GM12878 (cell line): ENCODE measurements at regions not wholly inside any gene's neighbourhood (a gene's known extent, or its start where the extent isn't known, plus 50 kb on each side); places are given as distances from the start of the nearest gene placed in this dataset.

Experiments
- ATAC-seq: fragments of 200-7000 bp; cut with Tn5 transposase; 3 replicates; pipeline ENCODE4 v1.9.1; 2020; ENCODE audit warnings: mild to moderate bottlenecking, moderate library complexity
- BruUV-seq: library from RNA; stranded (reverse); fragments of 400-500 nt; replicated peaks from 2 replicates; lab custom pipeline; 2021; lab: Mats Ljungman, UMichigan
- CTCF ChIA-PET: fragments of 300-600 bp; sonication (Branson Sonifier 250); formaldehyde crosslinking; extraction: SDS; loops from one replicate; lab custom pipeline; 2021; ENCODE audit warnings: inconsistent platforms; lab: Yijun Ruan, JAX
- POLR2A ChIA-PET: fragments of 350-600 bp; formaldehyde crosslinking; extraction: SDS; loops from one replicate; lab custom pipeline; 2021; ENCODE audit warnings: inconsistent platforms; lab: Charles Lee
- RAD21 ChIA-PET: fragments of 300-600 bp; sonication (Branson Sonifier 250); formaldehyde crosslinking; loops from one replicate; lab custom pipeline; 2023; ENCODE audit warnings: antibody characterized with exemption; ENCODE audit not compliant: unreplicated experiment; lab: Charles Lee
- SMC1A ChIA-PET: fragments of 300-600 bp; sonication (Branson Sonifier 250); formaldehyde crosslinking; loops from one replicate; lab custom pipeline; 2023; ENCODE audit not compliant: unreplicated experiment, uncharacterized antibody; lab: Charles Lee
- DNase-seq: peaks from one replicate; pipeline ENCODE4 v3.0.0-alpha.2; 2011; ENCODE audit warnings: low read depth, low spot score
- FAIRE-seq: peaks from 3 replicates; lab custom pipeline; 2011; peaks lifted over from hg19 to GRCh38; lab: Jason Lieb, UNC
- H2AFZ ChIP-seq: 2 replicates; pipeline ENCODE4 v1.6.0; 2011; ENCODE audit warnings: low read depth, low read length, control low read depth; ENCODE audit not compliant: control insufficient read depth
- H3K27ac ChIP-seq: 2 replicates; pipeline ENCODE4 v1.5.1; 2011; ENCODE audit warnings: control low read depth; ENCODE audit not compliant: control insufficient read depth, insufficient read depth
- H3K27me3 ChIP-seq, 2 experiments: replicated peaks in 1 of 2; 2 replicates each; pipeline versions ENCODE4 v1.6.0 to v1.6.1; 2011; ENCODE audit warnings: low read length in 1 of 2; ENCODE audit not compliant: control insufficient read depth in 2 of 2, insufficient read depth in 2 of 2
- H3K36me3 ChIP-seq, 2 experiments: 2 replicates each; pipeline ENCODE4 v1.5.1; 2011; ENCODE audit warnings: low read length in 1 of 2; ENCODE audit not compliant: control insufficient read depth in 2 of 2, insufficient read depth in 2 of 2
- H3K4me1 ChIP-seq: 2 replicates; pipeline ENCODE4 v1.6.1; 2011; ENCODE audit warnings: mild to moderate bottlenecking, low read length, moderate library complexity, mixed read lengths; ENCODE audit not compliant: control insufficient read depth, insufficient read depth
- H3K4me2 ChIP-seq: 2 replicates; pipeline ENCODE4 v1.6.0; 2011; ENCODE audit warnings: control low read depth; ENCODE audit not compliant: control insufficient read depth, insufficient read depth
- H3K4me3 ChIP-seq: fragments of 200-600 bp; sonication (generic); 2 replicates; pipeline ENCODE4 v1.5.1; 2016
- H3K79me2 ChIP-seq: 2 replicates; pipeline ENCODE4 v1.6.0; 2011; ENCODE audit warnings: low read length; ENCODE audit not compliant: control insufficient read depth, insufficient read depth
- H3K9ac ChIP-seq: 2 replicates; pipeline ENCODE4 v1.8.0; 2011; ENCODE audit warnings: low read length, control low read depth, mixed read lengths; ENCODE audit not compliant: control insufficient read depth, insufficient read depth
- H3K9me3 ChIP-seq: replicated peaks from 3 replicates; pipeline ENCODE4 v1.5.1; 2011; ENCODE audit warnings: mild to moderate bottlenecking, low read length; ENCODE audit not compliant: control insufficient read depth, insufficient read depth
- H4K20me1 ChIP-seq: 2 replicates; pipeline ENCODE4 v1.6.0; 2011; ENCODE audit not compliant: control insufficient read depth, insufficient read depth
- ATF7 ChIP-seq: fragments of 450-650 bp; IDR thresholded peaks from 2 replicates; pipeline ENCODE4 v1.6.1; 2016; ENCODE audit warnings: low read depth, mild to moderate bottlenecking
- BACH1 ChIP-seq: fragments of 450-650 bp; IDR thresholded peaks from 2 replicates; pipeline ENCODE4 v1.6.1; 2017; ENCODE audit warnings: mild to moderate bottlenecking, borderline replicate concordance
- CREB1 ChIP-seq: IDR thresholded peaks from 2 replicates; pipeline ENCODE4 v1.6.1; 2012; ENCODE audit warnings: low read depth, mild to moderate bottlenecking, inconsistent platforms
- HCFC1 ChIP-seq: fragments of 150-350 bp; IDR thresholded peaks from 2 replicates; pipeline ENCODE4 v1.6.1; 2014; ENCODE audit warnings: low read length
- HDGF ChIP-seq: fragments of 450-650 bp; IDR thresholded peaks from 2 replicates; pipeline ENCODE4 v1.6.1; 2016; ENCODE audit warnings: antibody characterized with exemption
- IRF4 ChIP-seq: IDR thresholded peaks from 2 replicates; pipeline ENCODE4 v1.6.1; 2011; ENCODE audit warnings: low read depth, low read length
- PAX5 ChIP-seq: IDR thresholded peaks from 2 replicates; pipeline ENCODE4 v1.6.1; 2011; ENCODE audit warnings: low read depth, low read length, borderline replicate concordance
- STAT1 ChIP-seq: fragments of 450-650 bp; conservative IDR thresholded peaks from 2 replicates; pipeline ENCODE4 v1.6.1; 2014; ENCODE audit warnings: antibody characterized with exemption, mild to moderate bottlenecking
- SUZ12 ChIP-seq: fragments of 200-600 bp; sonication (generic); IDR thresholded peaks from one replicate; pipeline ENCODE4 v1.6.1; 2018; ENCODE audit warnings: antibody characterized with exemption, mild to moderate bottlenecking; ENCODE audit not compliant: unreplicated experiment
- TBL1XR1 ChIP-seq: IDR thresholded peaks from 2 replicates; pipeline ENCODE4 v1.6.1; 2012; ENCODE audit warnings: low read depth, low read length, improper control_type of control experiment
- TCF12 ChIP-seq: IDR thresholded peaks from 2 replicates; pipeline ENCODE4 v1.6.1; 2011; ENCODE audit warnings: low read depth, mild to moderate bottlenecking, low read length
- ZNF622 ChIP-seq: fragments of 450-650 bp; IDR thresholded peaks from 2 replicates; pipeline ENCODE4 v1.6.1; 2017; ENCODE audit warnings: mild to moderate bottlenecking, inconsistent platforms
- WGBS: methylation state at CpG from one replicate; pipeline ENCODE4 v1.1.6; 2016; ENCODE audit warnings: low lambda C conversion rate; ENCODE audit not compliant: insufficient replicate concordance, insufficient coverage; ENCODE audit errors: missing lambda C conversion rate; 5-methylcytosine and 5-hydroxymethylcytosine counted together
- in situ Hi-C: fragments of 300-500 bp; cut with MboI; formaldehyde crosslinking; loops from 9 replicates; pipeline ENCODE4 v1.14.3; 2018; ENCODE audit warnings: mixed read lengths
- intact Hi-C: fragments of 100-400 bp; cut with micrococcal nuclease; formaldehyde crosslinking; loops from one replicate; pipeline ENCODE4 v1.14.2; 2022; ENCODE audit not compliant: unreplicated experiment
- TF ChIP-seq, protein P1 (sequence below): fragments of 450-650 bp; IDR thresholded peaks from 2 replicates; pipeline ENCODE4 v1.6.1; 2018; ENCODE audit warnings: mild to moderate bottlenecking, low read depth, moderate library complexity; ENCODE audit not compliant: partially characterized antibody
- TF ChIP-seq, protein P2 (sequence below): fragments of 450-650 bp; conservative IDR thresholded peaks from 2 replicates; pipeline ENCODE4 v1.6.1; 2017; ENCODE audit warnings: mild to moderate bottlenecking, moderate library complexity
- TF ChIP-seq, protein P3 (sequence below): IDR thresholded peaks from 2 replicates; pipeline ENCODE4 v1.6.1; 2011; ENCODE audit warnings: low read depth, low read length, improper control_type of control experiment, borderline replicate concordance

DNA sequence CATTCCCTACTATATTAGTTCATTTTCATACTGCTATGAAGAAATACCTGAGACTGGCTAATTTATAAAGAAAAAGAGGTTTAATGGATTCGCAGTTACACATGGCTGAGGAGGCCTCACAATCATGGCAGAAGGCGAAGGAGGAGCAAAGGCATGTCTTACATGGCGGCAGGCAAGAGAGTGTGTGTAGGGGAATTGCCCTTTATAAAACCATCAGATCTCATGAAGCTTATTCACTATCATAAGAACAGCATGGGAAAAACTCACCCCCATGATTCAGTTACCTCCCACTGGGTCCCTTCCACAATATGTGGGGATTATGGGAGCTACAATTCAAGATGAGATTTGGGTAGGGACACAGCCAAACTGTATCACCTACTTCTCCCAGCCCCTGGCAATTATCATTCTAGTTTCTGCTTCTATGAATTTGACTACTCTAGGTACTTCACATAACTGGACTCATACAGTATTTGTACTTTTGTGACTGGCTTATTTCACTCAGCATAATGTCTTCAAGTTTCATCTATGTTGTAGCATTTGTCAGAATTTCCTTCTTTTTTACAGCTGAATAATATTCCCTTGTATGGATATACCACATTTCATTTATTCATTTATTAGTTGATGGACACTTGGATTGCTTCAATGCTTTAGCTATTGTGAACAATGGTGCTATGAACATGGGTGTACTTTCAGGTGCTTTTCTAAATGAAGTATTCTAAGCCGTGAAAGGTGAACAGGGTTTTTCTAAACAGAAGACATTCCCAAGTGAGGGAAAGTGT, 219.5 kb upstream of the NUDT4 start:
- no peak overlapping the region for H3K4me2 ChIP-seq
- ChIA-PET CTCF (interaction anchor here (1.0 kb wide), 1 partner anchor 17 kb away, joined by 4 read pairs; no protein-coding TSS in a partner anchor), POLR2A (interaction anchor here (0.6 kb wide), 2 partner anchors 74 to 101 kb away, joined by 3 to 8 read pairs; no protein-coding TSS in a partner anchor), SMC1A (interaction anchor here (0.6 to 1.1 kb wide), 2 partner anchors 17 to 65 kb away, joined by 3 to 5 read pairs; no protein-coding TSS in a partner anchor), RAD21 (interaction anchor here (1.3 kb wide), 1 partner anchor 19 kb away, joined by 5 read pairs; no protein-coding TSS in a partner anchor)
- no peak overlapping the region for H3K9ac ChIP-seq
- no peaks in the 10 kb centered on the region for H3K27me3 ChIP-seq
- H3K4me3 ChIP-seq = no peak overlapping the region
- intact Hi-C loops = no loop called here
- no peaks in the 10 kb centered on the region for H3K36me3 ChIP-seq
- no peaks in the 10 kb centered on the region for H4K20me1 ChIP-seq
- in situ Hi-C loops = no loop called here
- no peak overlapping the region for H2AFZ ChIP-seq
- peaks cover under 1% of the 10 kb centered on the region; the same call in 1 of the 2 replicates for H3K4me1 ChIP-seq
- FAIRE-seq (no peak), ATAC-seq (no peak), DNase-seq (no peak)
- 98% methylated on average over 4 of the region's 4 CpGs for WGBS
- BruUV-seq = no TSS peak
- H3K27ac ChIP-seq = no peak overlapping the region
- peaks cover 4% of the 10 kb centered on the region; the same call in 1 of the 3 replicates for H3K9me3 ChIP-seq
- no peaks in the 10 kb centered on the region for H3K79me2 ChIP-seq
- TF ChIP-seq ATF7 = no peak
- TF ChIP-seq, protein P1, sequence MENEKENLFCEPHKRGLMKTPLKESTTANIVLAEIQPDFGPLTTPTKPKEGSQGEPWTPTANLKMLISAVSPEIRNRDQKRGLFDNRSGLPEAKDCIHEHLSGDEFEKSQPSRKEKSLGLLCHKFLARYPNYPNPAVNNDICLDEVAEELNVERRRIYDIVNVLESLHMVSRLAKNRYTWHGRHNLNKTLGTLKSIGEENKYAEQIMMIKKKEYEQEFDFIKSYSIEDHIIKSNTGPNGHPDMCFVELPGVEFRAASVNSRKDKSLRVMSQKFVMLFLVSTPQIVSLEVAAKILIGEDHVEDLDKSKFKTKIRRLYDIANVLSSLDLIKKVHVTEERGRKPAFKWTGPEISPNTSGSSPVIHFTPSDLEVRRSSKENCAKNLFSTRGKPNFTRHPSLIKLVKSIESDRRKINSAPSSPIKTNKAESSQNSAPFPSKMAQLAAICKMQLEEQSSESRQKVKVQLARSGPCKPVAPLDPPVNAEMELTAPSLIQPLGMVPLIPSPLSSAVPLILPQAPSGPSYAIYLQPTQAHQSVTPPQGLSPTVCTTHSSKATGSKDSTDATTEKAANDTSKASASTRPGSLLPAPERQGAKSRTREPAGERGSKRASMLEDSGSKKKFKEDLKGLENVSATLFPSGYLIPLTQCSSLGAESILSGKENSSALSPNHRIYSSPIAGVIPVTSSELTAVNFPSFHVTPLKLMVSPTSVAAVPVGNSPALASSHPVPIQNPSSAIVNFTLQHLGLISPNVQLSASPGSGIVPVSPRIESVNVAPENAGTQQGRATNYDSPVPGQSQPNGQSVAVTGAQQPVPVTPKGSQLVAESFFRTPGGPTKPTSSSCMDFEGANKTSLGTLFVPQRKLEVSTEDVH = no peak
- TF ChIP-seq CREB1 = no peak
- TF ChIP-seq PAX5 = no peak
- TF ChIP-seq, protein P2, sequence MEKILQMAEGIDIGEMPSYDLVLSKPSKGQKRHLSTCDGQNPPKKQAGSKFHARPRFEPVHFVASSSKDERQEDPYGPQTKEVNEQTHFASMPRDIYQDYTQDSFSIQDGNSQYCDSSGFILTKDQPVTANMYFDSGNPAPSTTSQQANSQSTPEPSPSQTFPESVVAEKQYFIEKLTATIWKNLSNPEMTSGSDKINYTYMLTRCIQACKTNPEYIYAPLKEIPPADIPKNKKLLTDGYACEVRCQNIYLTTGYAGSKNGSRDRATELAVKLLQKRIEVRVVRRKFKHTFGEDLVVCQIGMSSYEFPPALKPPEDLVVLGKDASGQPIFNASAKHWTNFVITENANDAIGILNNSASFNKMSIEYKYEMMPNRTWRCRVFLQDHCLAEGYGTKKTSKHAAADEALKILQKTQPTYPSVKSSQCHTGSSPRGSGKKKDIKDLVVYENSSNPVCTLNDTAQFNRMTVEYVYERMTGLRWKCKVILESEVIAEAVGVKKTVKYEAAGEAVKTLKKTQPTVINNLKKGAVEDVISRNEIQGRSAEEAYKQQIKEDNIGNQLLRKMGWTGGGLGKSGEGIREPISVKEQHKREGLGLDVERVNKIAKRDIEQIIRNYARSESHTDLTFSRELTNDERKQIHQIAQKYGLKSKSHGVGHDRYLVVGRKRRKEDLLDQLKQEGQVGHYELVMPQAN = no peak
- TF ChIP-seq SUZ12 = no peak
- no peak for TF ChIP-seq IRF4
- no peak for TF ChIP-seq TBL1XR1
- TF ChIP-seq HCFC1 = no peak
- TF ChIP-seq ZNF622 = no peak
- no peak for TF ChIP-seq STAT1
- no peak for TF ChIP-seq BACH1
- no peak for TF ChIP-seq TCF12
- TF ChIP-seq, protein P3, sequence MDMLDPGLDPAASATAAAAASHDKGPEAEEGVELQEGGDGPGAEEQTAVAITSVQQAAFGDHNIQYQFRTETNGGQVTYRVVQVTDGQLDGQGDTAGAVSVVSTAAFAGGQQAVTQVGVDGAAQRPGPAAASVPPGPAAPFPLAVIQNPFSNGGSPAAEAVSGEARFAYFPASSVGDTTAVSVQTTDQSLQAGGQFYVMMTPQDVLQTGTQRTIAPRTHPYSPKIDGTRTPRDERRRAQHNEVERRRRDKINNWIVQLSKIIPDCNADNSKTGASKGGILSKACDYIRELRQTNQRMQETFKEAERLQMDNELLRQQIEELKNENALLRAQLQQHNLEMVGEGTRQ = no peak
- no peak for TF ChIP-seq HDGF
